ENCODE measurements at regions not wholly inside any gene's neighbourhood (a gene's known extent, or its start where the extent isn't known, plus 50 kb on each side); places are given as distances from the start of the nearest gene placed in this dataset.

- no peak for TF ChIP-seq CTCF (IDR thresholded peaks at IDR 0.05; ENCODE audit: insufficient read depth, low read length, poor library complexity, severe bottlenecking)
- 0 out of 2 replicates have a peak, but pooled peaks have one; percentile 42 for TF ChIP-seq EZH2phosphoT487 (conservative IDR thresholded peaks at IDR 0.05; ENCODE audit: low read length)
These were observed 55.7 kb upstream of the TAC4 start for GRCh38 chr17:49903523-49903922.

Measured in SU-DHL-6 (cell line).